GM12878 (cell line): ENCODE measurements at regions not wholly inside any gene's neighbourhood (a gene's known extent, or its start where the extent isn't known, plus 50 kb on each side); places are given as distances from the start of the nearest gene placed in this dataset.

Experiments
- MEF2A ChIP-seq: IDR thresholded peaks from 2 replicates; pipeline ENCODE4 v1.6.1; 2011; ENCODE audit warnings: low read depth, mild to moderate bottlenecking, low read length, moderate library complexity; ENCODE audit not compliant: insufficient read depth
- NFXL1 ChIP-seq: fragments of 450-650 bp; IDR thresholded peaks from 2 replicates; pipeline ENCODE4 v1.6.1; 2017; ENCODE audit warnings: antibody characterized with exemption, mild to moderate bottlenecking, borderline replicate concordance
- TF ChIP-seq, protein P1 (sequence below): fragments of 450-650 bp; formaldehyde crosslinking; IDR thresholded peaks from 2 replicates; pipeline ENCODE4 v1.4.0; 2022; ENCODE audit warnings: mild to moderate bottlenecking, moderate library complexity
- TF ChIP-seq, protein P2 (sequence below): fragments of 450-650 bp; IDR thresholded peaks from 2 replicates; pipeline ENCODE4 v1.6.1; 2017; ENCODE audit warnings: mild to moderate bottlenecking, moderate library complexity
- TF ChIP-seq, protein P3 (sequence below): fragments of 450-650 bp; IDR thresholded peaks from 2 replicates; pipeline ENCODE4 v1.6.1; 2014; ENCODE audit warnings: mild to moderate bottlenecking

DNA sequence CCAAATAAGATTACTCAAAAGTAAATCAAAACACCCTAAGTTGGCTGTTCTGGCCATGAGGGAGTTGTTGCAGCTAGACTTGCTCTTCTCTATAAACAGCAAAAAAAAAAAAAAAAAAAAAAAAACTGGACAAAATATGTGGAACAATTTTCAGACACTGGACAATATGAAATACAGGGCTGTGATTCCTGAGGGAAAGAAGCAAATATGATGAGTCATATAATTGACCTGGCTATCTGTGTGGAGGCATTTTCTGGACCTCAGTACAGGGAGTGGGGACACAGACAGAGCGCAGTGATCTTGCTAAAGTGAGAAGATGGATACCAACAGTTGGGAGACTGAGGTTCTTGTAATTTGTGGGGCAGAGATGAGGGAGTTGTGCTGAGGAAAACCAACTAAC is 192.0 kb upstream of the HAND2 start:
- no peak for TF ChIP-seq NFXL1
- TF ChIP-seq MEF2A: no peak
- TF ChIP-seq, protein P1, sequence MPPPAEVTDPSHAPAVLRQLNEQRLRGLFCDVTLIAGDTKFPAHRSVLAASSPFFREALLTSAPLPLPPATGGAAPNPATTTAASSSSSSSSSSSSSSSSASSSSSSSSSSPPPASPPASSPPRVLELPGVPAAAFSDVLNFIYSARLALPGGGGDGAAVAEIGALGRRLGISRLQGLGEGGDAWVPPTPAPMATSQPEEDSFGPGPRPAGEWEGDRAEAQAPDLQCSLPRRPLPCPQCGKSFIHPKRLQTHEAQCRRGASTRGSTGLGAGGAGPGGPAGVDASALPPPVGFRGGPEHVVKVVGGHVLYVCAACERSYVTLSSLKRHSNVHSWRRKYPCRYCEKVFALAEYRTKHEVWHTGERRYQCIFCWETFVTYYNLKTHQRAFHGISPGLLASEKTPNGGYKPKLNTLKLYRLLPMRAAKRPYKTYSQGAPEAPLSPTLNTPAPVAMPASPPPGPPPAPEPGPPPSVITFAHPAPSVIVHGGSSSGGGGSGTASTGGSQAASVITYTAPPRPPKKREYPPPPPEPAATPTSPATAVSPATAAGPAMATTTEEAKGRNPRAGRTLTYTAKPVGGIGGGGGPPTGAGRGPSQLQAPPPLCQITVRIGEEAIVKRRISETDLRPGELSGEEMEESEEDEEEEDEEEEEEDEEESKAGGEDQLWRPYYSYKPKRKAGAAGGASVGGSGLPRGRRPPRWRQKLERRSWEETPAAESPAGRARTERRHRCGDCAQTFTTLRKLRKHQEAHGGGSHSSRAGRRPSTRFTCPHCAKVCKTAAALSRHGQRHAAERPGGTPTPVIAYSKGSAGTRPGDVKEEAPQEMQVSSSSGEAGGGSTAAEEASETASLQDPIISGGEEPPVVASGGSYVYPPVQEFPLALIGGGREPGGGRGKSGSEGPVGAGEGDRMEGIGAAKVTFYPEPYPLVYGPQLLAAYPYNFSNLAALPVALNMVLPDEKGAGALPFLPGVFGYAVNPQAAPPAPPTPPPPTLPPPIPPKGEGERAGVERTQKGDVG (CRISPR knock-in tag): no peak
- TF ChIP-seq, protein P2, sequence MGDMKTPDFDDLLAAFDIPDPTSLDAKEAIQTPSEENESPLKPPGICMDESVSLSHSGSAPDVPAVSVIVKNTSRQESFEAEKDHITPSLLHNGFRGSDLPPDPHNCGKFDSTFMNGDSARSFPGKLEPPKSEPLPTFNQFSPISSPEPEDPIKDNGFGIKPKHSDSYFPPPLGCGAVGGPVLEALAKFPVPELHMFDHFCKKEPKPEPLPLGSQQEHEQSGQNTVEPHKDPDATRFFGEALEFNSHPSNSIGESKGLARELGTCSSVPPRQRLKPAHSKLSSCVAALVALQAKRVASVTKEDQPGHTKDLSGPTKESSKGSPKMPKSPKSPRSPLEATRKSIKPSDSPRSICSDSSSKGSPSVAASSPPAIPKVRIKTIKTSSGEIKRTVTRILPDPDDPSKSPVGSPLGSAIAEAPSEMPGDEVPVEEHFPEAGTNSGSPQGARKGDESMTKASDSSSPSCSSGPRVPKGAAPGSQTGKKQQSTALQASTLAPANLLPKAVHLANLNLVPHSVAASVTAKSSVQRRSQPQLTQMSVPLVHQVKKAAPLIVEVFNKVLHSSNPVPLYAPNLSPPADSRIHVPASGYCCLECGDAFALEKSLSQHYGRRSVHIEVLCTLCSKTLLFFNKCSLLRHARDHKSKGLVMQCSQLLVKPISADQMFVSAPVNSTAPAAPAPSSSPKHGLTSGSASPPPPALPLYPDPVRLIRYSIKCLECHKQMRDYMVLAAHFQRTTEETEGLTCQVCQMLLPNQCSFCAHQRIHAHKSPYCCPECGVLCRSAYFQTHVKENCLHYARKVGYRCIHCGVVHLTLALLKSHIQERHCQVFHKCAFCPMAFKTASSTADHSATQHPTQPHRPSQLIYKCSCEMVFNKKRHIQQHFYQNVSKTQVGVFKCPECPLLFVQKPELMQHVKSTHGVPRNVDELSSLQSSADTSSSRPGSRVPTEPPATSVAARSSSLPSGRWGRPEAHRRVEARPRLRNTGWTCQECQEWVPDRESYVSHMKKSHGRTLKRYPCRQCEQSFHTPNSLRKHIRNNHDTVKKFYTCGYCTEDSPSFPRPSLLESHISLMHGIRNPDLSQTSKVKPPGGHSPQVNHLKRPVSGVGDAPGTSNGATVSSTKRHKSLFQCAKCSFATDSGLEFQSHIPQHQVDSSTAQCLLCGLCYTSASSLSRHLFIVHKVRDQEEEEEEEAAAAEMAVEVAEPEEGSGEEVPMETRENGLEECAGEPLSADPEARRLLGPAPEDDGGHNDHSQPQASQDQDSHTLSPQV: no peak
- TF ChIP-seq, protein P3, sequence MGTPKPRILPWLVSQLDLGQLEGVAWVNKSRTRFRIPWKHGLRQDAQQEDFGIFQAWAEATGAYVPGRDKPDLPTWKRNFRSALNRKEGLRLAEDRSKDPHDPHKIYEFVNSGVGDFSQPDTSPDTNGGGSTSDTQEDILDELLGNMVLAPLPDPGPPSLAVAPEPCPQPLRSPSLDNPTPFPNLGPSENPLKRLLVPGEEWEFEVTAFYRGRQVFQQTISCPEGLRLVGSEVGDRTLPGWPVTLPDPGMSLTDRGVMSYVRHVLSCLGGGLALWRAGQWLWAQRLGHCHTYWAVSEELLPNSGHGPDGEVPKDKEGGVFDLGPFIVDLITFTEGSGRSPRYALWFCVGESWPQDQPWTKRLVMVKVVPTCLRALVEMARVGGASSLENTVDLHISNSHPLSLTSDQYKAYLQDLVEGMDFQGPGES: no peak
